ENCODE measurements at regions not wholly inside any gene's neighbourhood (a gene's known extent, or its start where the extent isn't known, plus 50 kb on each side); places are given as distances from the start of the nearest gene placed in this dataset.
"Not testable (repeated sequence)": the region's sequence is repeated elsewhere in the genome, so short reads cannot be mapped to it uniquely, and the experiment has no call there.

DNA sequence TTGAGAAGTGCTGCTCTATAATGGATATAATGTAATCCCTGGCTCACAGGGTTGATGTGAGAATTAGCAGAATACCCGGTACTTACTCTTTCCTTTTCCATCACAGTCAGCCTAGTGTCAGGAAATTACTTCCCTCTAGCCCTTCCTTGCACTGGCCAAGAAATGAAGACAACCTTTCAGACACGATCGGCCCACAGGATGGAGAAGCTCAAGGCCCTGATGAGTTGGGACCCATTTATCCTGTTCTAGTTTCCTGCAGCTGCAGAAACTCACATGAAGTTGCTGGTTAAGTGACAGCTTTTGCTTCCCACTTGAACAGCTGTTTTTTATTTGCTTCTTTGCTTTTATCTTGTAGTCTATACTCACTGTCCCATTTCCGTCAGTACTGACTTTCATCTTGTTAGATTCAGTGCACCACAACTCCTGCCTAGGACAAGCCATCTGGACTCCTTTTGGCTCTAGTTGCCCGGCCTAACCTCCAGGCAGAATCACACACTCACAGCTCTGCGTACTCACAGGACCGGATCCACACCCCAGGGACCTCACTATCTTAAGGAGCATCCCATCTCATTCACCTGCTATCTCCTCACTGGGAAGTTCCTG is 325.1 kb upstream of the CHRNA7 start:
- not testable (repeated sequence) for DNase-seq

DNA sequence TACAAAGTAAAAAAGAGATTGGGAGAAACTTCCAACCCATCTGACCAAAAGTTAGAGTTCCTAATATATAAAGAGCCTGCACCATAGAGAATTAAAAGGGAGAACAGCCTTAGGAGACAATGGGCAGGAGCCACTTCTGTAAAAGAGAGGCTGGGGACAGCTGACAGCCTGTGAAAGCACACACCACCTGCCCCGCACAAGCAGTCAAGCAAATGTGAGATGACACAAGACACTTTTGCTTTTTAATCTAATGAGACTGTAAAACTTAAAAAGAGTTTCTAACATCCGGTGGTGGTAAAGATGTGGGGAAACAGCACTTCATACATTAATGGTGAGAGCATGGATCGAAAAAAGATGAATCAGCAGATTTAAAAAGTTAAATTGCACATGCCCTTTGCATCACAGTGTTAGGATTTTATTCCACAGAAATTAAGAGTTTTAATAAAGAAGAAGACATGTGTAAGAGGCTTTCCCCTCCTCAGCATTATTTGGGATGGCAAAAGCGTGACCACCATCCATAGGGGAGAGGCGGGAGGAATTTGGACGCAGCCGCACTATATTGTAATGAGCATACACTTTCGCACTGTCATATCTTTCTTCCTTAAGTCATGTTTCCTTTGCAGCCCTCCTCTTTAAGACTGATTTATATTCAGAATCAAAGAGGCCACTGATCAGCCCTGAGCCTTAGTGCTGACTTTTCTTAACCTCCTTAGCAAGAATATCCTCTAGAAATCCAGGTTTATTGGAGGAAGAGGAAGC is 322.2 kb upstream of the CHRNA7 start:
- DNase-seq, result not testable (repeated sequence)

DNA sequence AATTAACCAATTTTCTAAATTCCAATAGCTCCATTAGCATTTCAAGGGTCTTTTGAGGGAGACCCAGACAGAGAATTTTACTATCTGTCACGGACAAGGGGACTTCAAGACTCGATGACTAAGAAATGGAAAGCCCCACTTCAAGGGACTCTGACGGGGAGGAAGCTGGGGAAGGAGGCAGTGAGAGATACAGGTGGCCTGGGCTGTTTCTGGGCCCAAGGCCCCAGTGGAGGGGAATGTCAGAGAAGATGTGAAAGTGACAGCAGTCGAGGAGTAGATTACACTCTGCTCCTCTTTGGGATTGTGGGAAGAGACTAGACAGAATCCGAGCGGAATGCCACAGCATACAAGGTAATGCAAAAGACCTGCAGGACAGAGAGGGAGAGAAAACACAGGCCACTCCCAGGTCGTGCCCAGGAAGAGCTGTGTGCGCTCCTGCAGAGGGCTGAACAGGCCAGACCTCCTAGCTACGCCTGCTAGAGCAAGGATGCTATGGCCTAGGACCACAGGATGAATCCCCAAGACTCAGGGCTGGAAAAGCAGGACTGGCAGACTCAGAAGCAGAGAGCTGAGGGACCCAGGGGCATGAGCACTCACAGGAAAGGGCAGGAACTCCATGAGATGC is 321.5 kb upstream of the CHRNA7 start:
- DNase-seq, result not testable (repeated sequence)

DNA sequence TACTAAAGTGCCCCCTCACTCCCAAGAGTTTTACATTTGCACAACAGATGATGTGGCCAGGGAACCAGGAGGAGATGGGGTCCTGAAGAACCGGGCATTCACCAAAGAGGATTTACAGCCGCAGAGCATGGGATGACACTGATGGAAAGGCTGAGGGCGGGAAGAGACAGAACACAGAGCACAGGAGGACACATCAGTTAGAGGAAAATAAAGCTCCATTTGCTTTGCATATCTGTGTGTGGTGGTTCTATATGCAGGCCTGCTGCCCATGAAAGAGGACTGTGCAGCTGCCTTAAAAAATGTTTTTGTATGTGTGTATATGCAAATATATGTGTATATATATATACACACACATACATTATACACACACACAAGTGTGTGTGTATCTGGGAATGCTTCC is 320.8 kb upstream of the CHRNA7 start:
- DNase-seq, result not testable (repeated sequence)

DNA sequence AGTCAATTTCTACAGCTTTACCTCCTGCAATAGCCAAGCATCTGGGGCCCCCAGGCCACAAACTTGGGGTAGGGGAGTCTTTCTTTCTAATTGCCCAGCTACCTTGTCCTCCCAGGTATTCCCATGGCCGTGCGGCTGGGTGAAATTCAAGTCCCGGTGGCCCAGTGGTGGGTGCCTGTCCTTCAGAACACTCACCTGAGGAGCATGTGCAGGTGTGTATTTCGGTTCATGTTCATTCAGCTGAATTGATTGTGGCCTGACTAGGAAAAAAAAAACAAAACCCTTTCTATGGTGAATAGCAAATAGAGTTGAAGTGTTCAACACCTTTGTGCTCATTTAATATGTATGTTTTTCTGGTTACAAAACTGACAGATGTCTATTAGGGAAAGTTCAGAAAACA is 319.5 kb upstream of the CHRNA7 start:
- not testable (repeated sequence) for DNase-seq

DNA sequence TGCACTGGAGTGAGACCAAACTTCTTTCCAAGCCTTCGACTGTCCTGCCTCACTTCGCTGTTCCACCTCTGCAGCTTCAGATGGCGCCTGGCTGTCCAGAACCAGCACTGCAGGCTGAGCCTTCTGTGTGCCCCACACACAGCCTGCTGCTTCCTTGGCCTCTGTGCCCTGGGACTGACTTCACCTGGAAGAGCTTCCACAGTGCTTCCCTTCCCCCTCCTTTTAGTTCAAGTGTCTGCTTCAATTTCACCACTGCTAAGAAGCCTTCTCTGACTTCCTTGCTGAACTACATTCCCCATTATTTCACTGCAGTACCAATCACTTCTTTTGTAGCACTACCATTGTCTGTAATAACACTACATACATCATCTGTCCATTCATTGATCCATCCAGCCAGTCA is 315.1 kb upstream of the CHRNA7 start:
- DNase-seq, result not testable (repeated sequence)

DNA sequence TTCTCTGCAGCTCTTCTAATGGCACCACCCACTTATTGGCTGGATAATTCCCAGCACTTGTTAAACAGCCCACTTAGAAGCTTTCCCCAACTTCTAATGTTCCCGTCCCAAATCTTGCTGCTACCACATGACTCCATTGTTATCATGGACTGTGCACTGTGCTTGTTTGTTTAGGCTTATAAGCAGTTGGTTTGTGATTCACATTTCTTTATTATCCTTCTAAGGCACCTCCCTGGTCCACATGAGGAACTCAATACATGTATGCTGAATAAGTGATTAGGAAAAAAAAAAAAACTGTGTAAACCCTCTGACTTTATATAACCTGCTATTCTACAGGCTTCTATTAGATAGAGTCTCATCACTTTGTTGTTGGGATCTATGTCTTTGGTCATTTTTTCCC is 311.7 kb upstream of the CHRNA7 start:
- DNase-seq, result not testable (repeated sequence)

DNA sequence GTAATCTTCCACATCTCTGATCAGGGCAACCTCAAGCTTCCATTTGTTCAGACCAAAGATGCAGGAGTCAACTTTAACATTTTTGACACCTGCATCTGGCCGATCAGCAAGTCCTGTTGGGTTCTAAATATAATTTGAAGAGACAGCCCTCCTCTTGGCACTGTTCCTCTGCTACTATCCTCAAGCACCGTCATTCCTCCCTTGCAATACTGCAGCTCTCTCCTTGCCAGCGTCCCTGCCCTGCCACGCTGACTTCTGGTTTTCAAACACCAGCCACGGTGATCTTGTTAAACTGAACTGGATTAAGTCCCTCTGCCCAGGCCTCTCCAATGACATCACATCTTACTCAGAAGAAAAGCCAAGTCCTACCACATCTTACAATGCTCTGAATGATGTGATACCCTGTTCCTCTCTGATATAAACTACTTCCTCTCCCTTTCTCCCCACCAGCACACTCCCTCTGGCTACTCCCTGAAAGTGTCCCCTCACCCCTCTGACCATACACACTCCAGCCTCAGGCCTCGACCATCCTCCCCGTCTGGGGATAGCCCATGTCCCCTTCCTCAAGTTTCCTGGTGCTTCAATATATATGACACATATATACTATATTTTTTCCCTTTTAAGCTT is 310.8 kb upstream of the CHRNA7 start:
- DNase-seq, result not testable (repeated sequence)

DNA sequence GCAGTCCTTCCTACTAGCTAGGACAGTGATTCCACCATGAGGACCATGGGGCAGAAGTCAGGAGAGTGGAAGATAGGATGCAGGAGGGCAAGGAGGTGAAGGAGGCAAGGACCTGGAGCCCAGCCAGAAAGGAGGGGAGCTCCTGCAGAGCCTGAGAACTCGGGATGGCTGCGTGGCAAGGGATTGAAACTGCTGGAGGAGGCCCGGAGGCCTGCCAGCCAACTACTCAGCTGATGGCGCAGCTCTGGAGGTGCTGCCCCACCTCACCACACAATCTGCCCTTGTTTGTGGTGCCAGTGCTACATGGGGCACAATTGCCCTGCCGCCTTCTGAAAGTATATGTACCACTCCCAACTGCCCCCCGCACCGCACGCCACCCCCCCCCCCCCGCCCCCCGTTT is 307.3 kb upstream of the CHRNA7 start:
- not testable (repeated sequence) for DNase-seq

DNA sequence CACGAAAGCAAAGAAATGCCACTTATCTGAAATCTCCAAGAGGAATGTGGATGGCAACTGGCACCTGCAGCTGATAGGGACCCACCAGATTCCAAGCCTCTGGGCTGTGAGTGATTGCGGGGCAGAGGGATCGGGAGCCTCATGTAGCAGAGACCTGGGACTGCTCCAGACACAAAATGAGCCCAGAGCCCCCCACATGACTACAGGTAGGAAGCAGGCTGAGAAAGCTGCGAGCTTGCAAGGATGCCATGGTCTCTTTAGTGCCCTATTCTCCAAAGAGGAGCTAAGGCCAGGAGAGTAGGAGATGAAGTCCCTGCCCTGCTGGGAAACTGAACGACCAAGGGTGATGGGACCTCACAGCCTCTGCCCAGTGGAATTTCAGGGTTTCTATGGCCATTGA is 305.4 kb upstream of the CHRNA7 start:
- DNase-seq, result not testable (repeated sequence)

DNA sequence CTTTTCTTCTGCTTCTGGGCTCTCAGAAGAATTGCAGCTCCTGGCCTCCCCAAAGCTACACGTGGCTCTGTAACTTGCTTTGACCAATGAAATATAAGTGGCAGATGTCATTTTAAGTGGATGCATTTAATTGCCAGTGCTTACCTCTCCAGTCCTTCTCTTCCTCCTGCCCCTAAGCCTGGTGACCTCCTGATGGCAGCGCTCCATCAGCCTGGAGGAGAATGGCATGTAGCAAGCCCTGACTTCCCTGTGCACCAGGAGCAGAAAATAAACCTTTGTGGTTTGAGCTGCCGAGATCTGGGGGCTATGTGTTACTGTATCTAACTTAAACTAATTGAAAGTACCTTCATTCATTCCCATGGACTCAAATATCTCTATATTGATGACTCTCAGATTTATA is 304.7 kb upstream of the CHRNA7 start:
- not testable (repeated sequence) for DNase-seq

DNA sequence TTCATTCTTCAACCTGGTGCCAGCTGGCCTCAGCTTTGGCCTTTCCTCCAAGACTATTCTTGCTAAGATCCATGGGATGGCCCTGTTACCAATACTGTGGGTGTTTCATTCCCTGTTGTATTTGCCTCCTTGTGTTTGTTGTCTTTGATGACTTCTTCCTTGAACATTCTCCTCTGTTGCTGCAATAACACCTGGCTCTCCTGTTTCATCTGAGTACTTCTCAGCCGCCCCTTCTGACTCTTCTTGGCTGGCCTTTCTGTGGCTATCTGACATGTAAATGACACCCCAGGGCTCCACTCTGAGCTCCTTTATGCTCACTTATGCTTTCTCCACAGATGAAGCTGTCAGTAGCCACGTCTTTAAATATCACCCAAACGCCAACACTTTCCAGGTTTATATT is 302.7 kb upstream of the CHRNA7 start:
- no peak for DNase-seq

DNA sequence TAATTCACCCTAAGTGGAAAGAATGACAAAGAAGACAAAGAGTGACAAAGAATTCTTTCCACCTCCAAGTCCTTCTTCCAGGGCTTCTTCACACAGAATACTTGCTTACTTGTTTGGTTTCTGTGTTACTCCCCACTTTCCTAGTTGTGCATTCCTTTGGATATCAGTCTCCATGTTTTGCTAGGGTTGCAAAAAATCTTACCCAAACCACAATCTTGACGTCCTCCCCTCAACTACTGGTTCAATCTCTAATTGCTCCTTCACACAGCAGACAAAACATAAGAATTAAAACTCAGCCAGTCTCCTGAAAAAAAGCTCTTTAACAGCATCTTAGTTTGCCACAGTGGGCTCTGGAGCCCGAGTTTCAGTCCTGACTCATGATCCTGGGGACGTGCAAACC is 297.6 kb upstream of the CHRNA7 start:
- DNase-seq, result no peak

DNA sequence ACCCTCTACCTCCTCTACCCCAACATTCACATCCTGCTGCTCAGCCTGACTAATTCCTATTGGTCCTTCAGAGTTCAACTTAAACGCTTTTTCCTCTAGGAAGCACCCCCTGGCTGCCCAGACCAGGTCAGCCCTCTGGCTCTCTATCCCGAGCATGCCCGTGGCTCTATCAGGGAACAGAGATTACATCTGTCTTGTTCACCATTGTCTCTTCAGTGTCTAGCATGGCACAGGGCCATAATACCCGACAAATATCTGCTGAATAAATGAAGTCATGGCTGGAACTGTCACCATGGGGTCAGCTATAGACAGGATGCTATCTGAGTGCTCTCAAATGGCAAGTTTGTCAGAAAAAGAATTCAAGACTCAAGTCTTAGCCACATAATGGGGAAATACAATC is 296.9 kb upstream of the CHRNA7 start:
- DNase-seq, result no peak

DNA sequence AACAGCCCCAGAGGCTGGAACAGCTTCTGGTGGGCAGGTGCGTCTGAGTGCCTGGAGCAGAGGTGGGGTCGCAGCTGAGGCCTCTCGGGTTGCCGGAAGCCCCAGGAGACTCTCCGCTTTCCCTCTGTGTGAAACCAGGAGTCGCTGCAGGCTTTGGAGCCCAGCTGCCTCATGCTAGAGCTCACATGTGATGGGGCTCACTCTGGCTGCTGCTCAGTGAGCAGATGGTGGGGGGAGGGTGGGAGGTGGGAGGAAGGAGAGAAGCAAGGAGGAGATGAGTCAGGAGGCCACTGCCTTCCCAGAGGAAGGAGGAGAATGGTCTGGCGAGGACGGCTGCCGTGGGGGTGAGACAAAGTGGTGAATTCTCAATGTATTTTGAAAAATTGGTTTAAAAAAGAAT is 290.1 kb upstream of the CHRNA7 start:
- DNase-seq, result peak; percentile 74 to 94

DNA sequence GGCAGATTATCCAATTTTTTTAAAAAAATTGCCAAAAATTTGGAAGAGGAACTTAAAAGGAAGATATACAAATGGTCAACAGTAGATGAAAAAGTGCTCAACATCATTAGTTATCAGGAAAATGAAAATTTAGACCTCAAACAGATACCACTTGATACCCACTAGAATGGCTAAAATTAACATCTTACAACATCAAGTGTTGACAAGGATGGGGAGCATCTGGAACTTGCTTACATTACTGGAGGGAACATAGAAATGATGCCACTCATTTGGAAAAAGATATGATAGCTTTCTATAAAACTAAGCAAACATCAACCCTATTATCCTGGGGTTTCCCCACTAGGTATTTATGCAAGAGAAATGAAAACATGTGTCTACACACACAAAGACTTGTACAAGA is 284.5 kb upstream of the CHRNA7 start:
- DNase-seq, result no peak

DNA sequence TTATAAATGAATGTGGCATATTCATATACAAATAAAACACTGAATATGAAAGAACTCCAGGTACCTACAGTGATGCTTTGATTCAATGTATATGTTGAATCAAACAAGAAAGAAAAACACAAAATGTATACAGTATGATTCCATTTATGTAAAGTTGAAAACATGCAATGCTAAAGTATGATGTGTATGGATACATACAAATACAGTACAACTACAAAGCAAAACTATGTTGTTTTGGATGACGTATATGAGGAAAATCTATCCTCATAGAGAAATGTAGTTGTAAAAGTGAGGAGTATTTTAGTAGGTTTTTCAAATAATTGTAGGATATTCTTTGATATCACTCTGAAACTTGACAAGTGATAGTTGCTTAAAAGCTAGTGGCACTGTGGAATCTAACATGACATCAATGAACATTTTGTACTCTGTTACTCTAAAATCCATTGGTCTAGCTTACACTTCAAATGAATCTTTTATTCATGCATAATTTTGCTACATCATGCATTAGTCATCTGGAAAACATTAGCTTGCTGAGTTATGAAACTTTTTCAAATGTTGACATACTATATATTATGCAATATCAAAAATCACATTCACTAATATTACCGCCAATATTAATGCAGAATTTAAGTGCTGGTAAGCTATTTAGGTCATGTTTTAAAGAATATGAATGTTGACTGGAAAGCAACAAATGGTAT is 278.1 kb upstream of the CHRNA7 start:
- no peak for DNase-seq

DNA sequence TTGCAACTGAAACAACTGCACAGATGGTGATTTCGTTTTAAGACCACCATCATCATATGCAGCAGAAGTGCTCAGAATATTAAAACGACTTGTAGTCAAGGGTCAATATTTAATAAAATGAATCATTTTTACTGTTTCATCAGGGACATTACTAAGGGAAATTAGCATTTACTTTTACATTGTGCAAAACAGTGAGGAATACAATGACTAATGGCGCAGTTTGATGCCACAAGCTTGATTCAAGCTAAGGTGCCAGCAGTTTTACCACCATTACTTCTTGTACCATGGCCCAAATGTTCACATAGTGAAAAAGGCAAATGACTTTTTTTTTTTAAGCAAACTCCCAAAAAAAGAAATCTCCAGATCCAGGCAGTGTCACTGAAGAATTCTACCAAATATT is 277.4 kb upstream of the CHRNA7 start:
- no peak for DNase-seq

DNA sequence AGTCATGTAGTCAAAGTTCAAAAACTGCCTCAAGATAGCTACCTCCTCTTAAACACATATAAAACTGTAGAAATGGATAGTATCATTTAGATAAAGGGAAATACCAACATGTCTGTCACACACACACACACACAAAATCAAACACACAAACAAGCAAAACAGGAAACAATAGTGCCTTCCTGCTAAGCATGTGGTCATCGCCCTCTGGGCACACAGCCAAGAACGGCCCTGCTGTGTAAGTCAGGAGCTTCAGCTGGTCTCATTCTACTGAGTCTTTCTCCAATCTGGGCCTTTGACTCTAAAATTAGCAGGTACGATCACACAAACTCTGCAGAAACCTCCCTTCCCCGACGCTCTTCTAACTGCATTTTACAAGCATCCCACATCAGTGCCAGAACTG is 272.2 kb upstream of the CHRNA7 start:
- DNase-seq, result peak; percentile 83 to 92

DNA sequence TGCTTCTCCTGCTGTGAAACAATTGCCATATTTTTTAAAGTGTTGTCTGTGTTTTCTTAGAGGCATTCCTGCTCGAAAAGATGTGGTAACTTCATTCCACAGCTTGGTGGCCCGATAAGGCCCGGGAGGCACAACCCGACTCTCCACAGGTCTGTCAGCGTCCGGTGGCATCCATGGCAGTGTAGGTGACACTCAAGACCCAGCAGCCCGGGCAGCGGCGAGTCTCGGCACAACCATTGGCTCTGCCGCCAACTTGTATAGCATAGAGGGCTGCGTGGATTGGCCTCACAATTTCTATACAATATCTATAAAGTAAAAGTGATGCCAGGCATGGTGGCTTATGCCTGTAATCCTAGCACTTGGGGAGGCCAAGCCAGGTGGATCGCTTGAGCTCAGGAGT is 262.3 kb upstream of the CHRNA7 start:
- no peak for DNase-seq

DNA sequence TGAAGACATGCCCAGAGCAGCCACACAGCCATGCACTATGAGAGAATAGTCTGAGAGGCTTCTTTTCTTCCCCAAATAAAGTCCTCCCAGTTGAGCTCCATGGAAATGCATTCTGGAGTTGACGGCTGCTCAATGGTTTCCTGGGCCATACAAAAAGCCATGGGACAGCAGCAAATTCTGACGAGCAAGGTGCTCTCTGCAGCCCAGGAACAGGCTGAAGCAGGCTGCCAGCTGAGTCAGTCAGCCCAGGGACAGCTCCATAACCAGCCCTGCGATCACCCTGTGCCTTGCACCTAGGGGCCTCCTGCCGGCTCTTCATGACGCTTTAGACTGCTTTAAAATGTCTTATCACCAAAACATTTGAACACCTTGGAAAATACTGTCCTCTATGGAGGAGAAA is 256.3 kb upstream of the CHRNA7 start:
- DNase-seq, result no peak

DNA sequence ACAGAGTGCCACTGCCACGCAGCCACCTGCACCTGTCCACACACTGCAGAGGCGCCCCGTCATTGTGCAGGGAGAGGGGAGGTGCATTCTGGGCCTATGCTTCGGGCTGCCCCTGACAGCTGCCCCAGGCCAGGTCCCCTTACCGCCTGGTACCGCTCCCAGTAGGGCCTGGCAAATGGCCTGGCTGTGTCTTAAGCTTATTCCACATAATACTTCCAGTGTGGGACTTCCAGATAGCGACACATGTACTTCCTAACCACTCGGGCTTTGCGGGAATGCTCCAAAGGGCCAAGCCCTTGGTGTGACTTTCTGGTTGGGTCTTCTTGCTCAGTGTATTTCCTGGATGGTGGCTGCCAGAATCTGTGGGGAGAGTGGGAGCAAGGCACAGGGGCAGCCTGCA is 254.3 kb upstream of the CHRNA7 start:
- no peak for DNase-seq

DNA sequence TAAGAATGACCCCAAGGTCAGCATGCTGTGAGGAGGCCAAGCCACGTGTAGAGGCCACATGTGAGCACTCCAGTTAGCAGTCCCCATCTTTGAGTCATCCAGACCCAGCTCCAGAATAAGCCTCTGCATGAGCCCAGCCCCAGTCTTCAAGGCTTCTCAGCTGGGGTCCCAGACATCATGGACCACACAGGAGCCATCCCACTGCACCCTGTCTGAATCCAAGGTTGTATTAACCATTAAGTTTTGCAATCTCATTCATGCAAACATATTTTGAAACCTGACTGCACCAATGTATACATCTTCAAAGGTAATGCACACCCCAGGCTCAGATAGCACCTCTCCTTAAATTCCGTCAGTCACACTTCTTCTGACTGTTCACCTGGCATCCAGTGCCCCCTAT is 249.1 kb upstream of the CHRNA7 start:
- no peak for DNase-seq

Data from SHP77 (cell line).